ENCODE measurements at regions not wholly inside any gene's neighbourhood (a gene's known extent, or its start where the extent isn't known, plus 50 kb on each side); places are given as distances from the start of the nearest gene placed in this dataset.

DNA sequence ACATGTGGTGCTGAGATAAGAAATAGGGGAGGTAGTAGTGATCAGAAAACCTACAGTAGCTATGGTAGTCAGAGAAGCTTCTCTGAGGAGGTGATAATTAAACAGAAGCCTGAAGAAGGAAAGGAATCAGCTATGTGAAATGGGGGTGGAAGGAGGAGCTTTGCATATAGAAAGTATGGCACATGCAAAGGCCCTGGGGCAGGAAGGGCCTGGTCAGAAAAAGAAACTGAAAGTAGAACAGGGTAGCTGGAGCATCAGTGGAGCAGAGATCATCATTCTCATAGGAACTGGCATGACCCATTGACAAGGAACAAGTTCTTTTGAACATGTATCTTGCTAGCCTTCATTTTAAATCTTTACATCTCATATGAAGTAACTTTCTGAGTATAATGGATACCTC is 80.7 kb upstream of the ADRA1B start:
- no peaks in the 10 kb centered on the region for H3K27me3 ChIP-seq (ENCODE audit: insufficient read depth, poor library complexity, severe bottlenecking)
- no peak overlapping the region for H3K4me3 ChIP-seq (replicated peaks; ENCODE audit: insufficient read depth, low read length)
- DNase-seq (ENCODE audit: low read depth in 1 of 2, low spot score in 1 of 2): no peak
- no peak for TF ChIP-seq REST (IDR thresholded peaks at IDR 0.05; ENCODE audit: insufficient replicate concordance, low read depth)
- no peak for TF ChIP-seq SPI1 (IDR thresholded peaks at IDR 0.05; ENCODE audit: borderline replicate concordance, low read depth)
- no peak for TF ChIP-seq POLR2AphosphoS5 (IDR thresholded peaks at IDR 0.05; ENCODE audit: low read depth)
- TF ChIP-seq CTCF (IDR thresholded peaks at IDR 0.05; ENCODE audit: insufficient read depth, low read length): no peak
- no peak for TF ChIP-seq GABPA (IDR thresholded peaks at IDR 0.05; ENCODE audit: low read depth)
- no peak overlapping the region for H3K27ac ChIP-seq (replicated peaks)

- no peak for DNase-seq (ENCODE audit: low read depth in 1 of 2, low spot score in 1 of 2)
- Histone ChIP-seq H3K27me3 (ENCODE audit: insufficient read depth, poor library complexity, severe bottlenecking) (peaks cover 6% of the 10 kb centered on the region), H3K27ac (replicated peaks) (no peak overlapping the region), H3K4me3 (replicated peaks; ENCODE audit: insufficient read depth, low read length) (no peak overlapping the region)
- TF ChIP-seq REST (IDR thresholded peaks at IDR 0.05; ENCODE audit: insufficient replicate concordance, low read depth) (no peak), POLR2AphosphoS5 (IDR thresholded peaks at IDR 0.05; ENCODE audit: low read depth) (no peak), GABPA (IDR thresholded peaks at IDR 0.05; ENCODE audit: low read depth) (no peak)
Measured at GRCh38 chr5:159836691-159837090, 79.6 kb upstream of the ADRA1B start.

- H3K27me3 ChIP-seq (ENCODE audit: insufficient read depth, poor library complexity, severe bottlenecking): peaks cover 6% of the 10 kb centered on the region
- no peak for DNase-seq (ENCODE audit: low read depth in 1 of 2, low spot score in 1 of 2)
- no peak for TF ChIP-seq REST (IDR thresholded peaks at IDR 0.05; ENCODE audit: insufficient replicate concordance, low read depth)
- no peak for TF ChIP-seq CTCF (IDR thresholded peaks at IDR 0.05; ENCODE audit: insufficient read depth, low read length)
- TF ChIP-seq GABPA (IDR thresholded peaks at IDR 0.05; ENCODE audit: low read depth): no peak
- no peak for TF ChIP-seq POLR2AphosphoS5 (IDR thresholded peaks at IDR 0.05; ENCODE audit: low read depth)
- TF ChIP-seq SPI1 (IDR thresholded peaks at IDR 0.05; ENCODE audit: borderline replicate concordance, low read depth): no peak
- H3K4me3 ChIP-seq (replicated peaks; ENCODE audit: insufficient read depth, low read length): no peak overlapping the region
- no peak overlapping the region for H3K27ac ChIP-seq (replicated peaks)
Measured at GRCh38 chr5:159837860-159838259, 78.4 kb upstream of the ADRA1B start.
